HUES48 (cell line): ENCODE measurements at regions not wholly inside any gene's neighbourhood (a gene's known extent, or its start where the extent isn't known, plus 50 kb on each side); places are given as distances from the start of the nearest gene placed in this dataset.
"Not testable (repeated sequence)": the region's sequence is repeated elsewhere in the genome, so short reads cannot be mapped to it uniquely, and the experiment has no call there.

Source experiments
- H3K27ac ChIP-seq: one replicate; pipeline ENCODE4 v1.7.0; 2013; ENCODE audit warnings: low read depth, low read length, inconsistent platforms
- H3K27me3 ChIP-seq: 2 replicates; pipeline ENCODE4 v1.6.1; 2013; ENCODE audit warnings: mild to moderate bottlenecking, low read length; ENCODE audit not compliant: control insufficient read depth, insufficient read depth
- H3K36me3 ChIP-seq: 2 replicates; pipeline ENCODE4 v1.6.1; 2013; ENCODE audit warnings: low read length; ENCODE audit not compliant: control insufficient read depth, insufficient read depth
- H3K4me1 ChIP-seq: 2 replicates; pipeline ENCODE4 v1.6.1; 2013; ENCODE audit warnings: mild to moderate bottlenecking, low read length; ENCODE audit not compliant: control insufficient read depth, insufficient read depth
- H3K4me3 ChIP-seq: 2 replicates; pipeline ENCODE4 v1.5.1; 2013; ENCODE audit warnings: mild to moderate bottlenecking, low read depth, low read length
- H3K9ac ChIP-seq: 2 replicates; pipeline ENCODE4 v1.6.1; 2013; ENCODE audit warnings: mild to moderate bottlenecking, low read depth, low read length, moderate library complexity
- H3K9me3 ChIP-seq: 2 replicates; pipeline ENCODE4 v1.6.1; 2013; ENCODE audit warnings: low read length; ENCODE audit not compliant: control insufficient read depth, insufficient read depth

DNA sequence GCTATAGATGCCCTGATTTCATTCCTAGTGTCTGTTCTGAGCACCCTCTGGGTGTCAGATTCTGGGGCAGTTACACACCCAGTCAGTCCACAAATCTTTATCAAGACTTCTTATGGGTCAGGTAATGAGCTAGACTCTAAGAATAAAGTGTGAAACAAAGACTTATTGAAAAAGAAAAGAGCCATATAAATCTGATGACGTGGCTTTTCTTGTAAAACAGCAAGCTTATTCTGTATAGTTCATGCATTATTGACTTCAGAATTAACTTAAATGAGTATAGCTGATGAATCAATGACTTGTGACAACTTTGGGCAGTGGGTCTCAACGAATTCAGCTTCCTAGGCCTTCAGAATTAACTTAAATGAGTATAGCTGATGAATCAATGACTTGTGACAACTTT, 1527.5 kb downstream of the TBC1D22A start:
- H3K27me3 ChIP-seq, H3K27ac ChIP-seq, H3K9me3 ChIP-seq, H3K9ac ChIP-seq, H3K36me3 ChIP-seq, H3K4me3 ChIP-seq, H3K4me1 ChIP-seq: not testable (repeated sequence)

DNA sequence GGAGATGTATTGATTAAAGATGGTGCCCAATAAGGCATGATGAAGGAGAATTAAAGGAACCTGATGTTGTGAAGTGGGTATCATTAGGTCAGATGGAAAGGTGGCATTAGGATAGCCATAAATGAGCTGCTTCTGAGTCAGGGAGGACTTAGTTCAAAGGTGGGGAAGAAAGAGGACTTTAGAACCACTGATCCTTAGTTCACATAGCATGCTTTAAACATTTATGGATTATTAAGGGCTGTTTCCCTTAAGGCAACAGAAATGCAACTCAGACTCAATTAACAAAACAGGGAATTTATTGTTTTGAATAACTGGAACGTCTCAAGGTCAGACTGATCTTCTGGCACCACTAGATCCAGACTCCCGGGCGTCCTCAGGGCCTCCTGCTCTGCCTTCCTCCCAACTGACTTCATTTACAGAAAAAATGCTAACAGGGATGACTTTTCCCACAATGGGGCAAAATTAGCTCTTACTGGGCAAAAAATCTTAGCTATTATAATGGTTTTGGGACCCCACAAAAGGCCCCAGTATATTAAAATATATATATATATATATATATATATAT, 1526.0 kb downstream of the TBC1D22A start:
- Histone ChIP-seq H3K9me3 (0 out of 2 replicates have a peak, but pooled peaks cover 2% of the 10 kb centered on the region), H3K4me1 (no peaks in the 10 kb centered on the region), H3K4me3 (no peak overlapping the region), H3K27me3 (no peaks in the 10 kb centered on the region), H3K36me3 (no peaks in the 10 kb centered on the region), H3K9ac (no peak overlapping the region), H3K27ac (no peak overlapping the region)

DNA sequence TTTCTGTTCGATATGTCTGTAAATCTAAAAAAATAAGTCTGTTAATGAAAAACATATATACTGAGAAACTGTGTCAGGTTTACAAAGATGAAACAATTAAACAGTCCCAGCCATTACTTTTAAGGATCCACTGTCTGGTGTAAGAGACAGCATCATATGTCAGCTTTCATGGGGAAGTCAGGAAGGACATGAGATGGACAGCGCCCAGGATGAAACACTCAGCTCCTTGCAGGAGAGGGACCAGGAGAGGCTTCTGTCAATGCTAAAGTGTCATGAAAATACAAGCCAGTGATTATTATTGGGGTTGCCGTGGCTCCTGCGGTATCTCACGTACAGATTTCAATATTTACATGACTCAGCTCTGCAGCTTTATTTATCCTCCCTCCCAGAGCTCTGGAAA, 1524.6 kb downstream of the TBC1D22A start:
- Histone ChIP-seq H3K27me3 (no peaks in the 10 kb centered on the region), H3K4me1 (no peaks in the 10 kb centered on the region), H3K4me3 (no peak overlapping the region), H3K27ac (no peak overlapping the region), H3K9ac (no peak overlapping the region), H3K36me3 (no peaks in the 10 kb centered on the region), H3K9me3 (0 out of 2 replicates have a peak, but pooled peaks cover 2% of the 10 kb centered on the region)

DNA sequence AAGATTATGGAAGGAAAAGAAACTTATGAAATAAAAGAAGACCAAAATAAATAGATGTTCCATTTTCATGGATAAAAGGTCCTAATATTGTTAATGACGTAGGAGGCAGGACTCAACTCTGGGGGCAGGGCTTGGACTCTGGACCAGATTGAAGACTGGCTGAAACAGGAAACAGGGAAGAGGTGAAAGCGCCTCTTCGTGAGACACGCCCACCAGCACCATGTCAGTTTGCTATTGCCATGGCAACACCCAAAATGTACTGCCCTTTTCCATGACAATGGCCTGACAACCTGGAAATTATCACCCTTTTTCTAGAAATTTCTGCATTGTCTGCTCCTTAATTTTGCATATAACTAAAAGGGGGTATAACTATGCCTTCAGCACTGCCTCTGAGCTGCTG, 1522.2 kb downstream of the TBC1D22A start:
- Histone ChIP-seq H3K36me3 (no peaks in the 10 kb centered on the region), H3K9me3 (0 out of 2 replicates have a peak, but pooled peaks cover 2% of the 10 kb centered on the region), H3K4me3 (no peak overlapping the region), H3K27ac (no peak overlapping the region), H3K9ac (no peak overlapping the region), H3K27me3 (no peaks in the 10 kb centered on the region), H3K4me1 (no peaks in the 10 kb centered on the region)

DNA sequence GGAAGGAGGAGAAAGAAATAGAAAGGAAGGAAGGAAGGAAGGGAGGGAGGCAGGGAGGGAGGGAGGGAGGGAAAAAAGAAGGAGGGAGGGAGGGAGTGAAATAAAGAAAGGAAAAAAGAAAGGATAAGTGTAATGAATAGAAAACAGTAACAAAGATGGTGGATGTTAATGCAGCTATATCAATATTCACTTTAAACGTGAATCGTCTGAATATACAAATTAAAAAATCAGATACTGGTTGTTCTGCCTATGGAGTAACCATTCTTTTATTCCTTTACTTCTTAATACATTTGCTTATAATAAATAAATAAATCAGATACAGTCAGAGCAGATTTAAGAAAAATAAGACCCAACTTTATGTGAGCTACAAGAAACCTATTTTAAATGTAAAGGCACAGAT, 1520.4 kb downstream of the TBC1D22A start:
- no peaks in the 10 kb centered on the region for H3K27me3 ChIP-seq
- H3K36me3 ChIP-seq: no peaks in the 10 kb centered on the region
- peaks cover 12% of the 10 kb centered on the region; the same call in 1 of the 2 replicates for H3K4me1 ChIP-seq
- 0 out of 2 replicates have a peak, but pooled peaks cover 2% of the 10 kb centered on the region for H3K9me3 ChIP-seq
- H3K9ac ChIP-seq: no peak overlapping the region
- H3K27ac ChIP-seq: no peak overlapping the region
- no peak overlapping the region for H3K4me3 ChIP-seq

DNA sequence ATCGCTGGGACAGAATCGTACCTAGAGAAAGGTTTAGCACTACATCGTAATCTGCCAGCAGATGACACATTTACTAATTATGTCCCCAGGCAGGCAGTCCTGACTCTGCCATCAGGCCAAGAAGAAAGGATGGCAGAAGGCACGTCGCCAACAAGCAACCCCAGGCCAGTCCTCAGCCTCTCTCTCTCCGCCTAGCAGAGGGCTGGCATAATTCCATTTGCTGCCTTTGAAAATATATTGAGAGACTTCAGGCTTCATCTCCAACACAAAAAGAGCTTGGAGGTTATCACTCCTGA, 1517.0 kb downstream of the TBC1D22A start:
- Histone ChIP-seq H3K4me3 (no peak overlapping the region), H3K9ac (no peak overlapping the region), H3K27me3 (no peaks in the 10 kb centered on the region), H3K36me3 (no peaks in the 10 kb centered on the region), H3K9me3 (0 out of 2 replicates have a peak, but pooled peaks cover 2% of the 10 kb centered on the region), H3K27ac (no peak overlapping the region), H3K4me1 (peaks cover 12% of the 10 kb centered on the region; the same call in 1 of the 2 replicates)

DNA sequence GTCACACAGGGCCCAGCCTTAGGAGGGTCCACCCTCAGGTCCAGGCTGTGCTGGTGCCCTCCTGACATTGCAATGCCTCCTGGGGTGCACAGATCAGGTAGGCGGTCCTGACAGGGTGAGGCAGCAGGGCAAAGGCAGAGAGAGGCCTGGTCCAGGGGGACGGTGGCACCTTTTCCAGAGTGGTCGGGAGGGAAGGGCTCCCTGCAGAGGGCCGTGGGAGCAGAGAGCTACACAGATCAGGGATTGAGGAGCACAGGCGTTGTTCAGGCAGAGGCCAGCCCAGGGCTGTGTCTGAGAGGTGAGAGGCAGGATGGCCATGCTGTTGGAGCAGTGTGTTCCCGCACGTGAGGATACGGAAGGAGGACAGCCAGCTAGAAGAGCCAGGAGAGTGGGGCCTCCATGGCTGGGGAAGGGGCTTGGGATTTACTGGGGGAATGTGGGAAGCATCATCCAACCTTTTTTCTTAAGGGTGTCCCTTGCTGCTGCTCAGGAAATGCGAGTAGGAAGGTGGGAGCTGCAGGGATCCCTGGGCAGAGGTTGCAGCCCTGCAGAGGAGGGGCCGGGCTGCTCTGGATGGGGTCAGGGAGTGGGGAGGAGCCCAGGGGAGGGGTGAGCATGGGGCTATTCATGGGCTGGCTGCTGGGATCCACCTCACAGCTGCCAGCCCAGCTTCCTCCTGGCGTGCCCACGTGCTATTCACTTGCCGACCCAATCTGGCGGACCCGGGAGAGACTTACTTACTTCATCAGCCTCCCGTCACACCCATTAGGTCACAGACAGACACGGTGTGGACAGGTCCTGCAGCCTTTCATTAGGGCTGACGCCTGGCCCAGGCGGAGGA, 1516.4 kb downstream of the TBC1D22A start:
- Histone ChIP-seq H3K27me3 (no peaks in the 10 kb centered on the region), H3K9ac (no peak overlapping the region), H3K36me3 (no peaks in the 10 kb centered on the region), H3K9me3 (no peaks in the 10 kb centered on the region), H3K4me3 (no peak overlapping the region), H3K27ac (no peak overlapping the region), H3K4me1 (peaks cover 12% of the 10 kb centered on the region; the same call in 1 of the 2 replicates)

DNA sequence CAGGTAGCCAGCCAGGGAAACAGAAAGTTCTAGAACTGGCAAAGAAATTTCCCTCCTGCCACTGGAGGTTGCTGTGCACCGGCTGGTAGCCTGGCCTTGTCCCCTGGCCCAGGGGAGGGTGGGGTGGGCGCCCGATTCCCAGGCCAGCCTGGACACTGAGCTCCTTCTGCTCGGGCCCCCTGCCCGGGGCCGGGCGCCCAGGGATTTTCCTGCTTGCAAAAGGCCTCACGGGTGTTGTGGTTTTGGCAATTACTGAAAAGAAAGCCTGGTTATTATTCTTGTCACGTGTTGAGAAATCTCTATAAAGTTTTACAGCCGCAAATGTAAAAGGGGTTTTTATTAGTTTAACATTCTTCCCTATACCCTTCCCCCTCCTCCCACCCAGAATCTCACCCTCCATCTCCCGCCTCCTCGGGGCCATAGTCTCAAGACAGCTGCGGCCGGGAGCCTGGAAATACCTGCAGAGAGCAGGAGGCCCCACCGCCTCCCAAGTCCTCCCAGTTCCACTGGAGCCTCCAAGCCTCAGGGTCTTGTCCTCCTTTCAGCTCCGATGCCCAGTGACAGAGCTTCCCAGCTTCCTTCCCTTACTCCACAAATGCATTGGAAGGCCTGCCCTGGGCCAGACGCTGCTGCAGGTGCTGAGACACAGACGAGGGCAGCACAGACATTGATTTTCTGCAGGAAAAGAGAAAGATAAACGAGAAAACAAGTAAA, 1515.6 kb downstream of the TBC1D22A start:
- no peak overlapping the region for H3K9ac ChIP-seq
- H3K36me3 ChIP-seq: no peaks in the 10 kb centered on the region
- H3K4me3 ChIP-seq: no peak overlapping the region
- no peak overlapping the region for H3K27ac ChIP-seq
- peaks cover 12% of the 10 kb centered on the region; the same call in 1 of the 2 replicates for H3K4me1 ChIP-seq
- no peaks in the 10 kb centered on the region for H3K27me3 ChIP-seq
- H3K9me3 ChIP-seq: no peaks in the 10 kb centered on the region

DNA sequence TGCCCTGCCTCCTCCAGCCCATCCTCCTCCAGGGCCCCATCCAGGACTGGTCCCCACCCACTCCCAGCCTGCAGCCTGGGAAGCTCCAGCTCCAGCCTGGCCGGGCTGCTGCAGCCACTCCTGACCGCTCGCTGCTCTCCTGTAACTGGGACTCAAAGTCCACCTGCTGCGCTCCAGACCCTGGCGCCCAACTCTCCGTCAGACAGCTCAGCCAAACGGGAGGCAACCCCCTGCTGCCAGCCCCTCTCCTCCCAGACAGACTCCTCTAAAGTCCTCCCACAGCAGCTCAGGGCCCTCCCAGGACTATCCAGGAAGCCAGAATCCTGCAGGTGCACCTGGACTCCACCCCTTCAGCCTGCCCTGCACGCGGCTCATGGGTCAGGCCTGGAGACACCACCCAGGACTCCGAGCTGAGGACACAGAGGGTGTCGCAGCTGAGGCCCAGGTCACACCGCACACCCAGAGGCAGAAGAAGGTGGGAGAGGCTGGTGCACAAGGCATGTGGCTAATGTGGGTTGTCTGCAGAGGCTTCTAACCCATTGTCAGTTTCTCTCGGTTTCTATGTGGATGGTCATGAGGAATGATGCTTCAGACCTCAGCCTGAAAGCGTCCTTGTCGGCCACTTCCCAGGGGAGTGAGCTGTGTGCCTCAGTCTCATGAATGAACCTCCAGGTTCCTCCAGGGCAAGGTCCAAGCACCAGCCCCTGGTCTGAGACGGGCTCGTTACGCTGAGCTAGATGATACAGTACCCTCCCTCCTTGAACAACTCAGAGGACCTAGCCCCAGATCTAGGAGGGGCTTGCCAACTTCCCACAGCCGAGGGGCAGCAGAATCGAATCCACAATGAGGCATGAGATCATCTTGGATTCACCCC, 1514.8 kb downstream of the TBC1D22A start:
- H3K4me3 ChIP-seq: no peak overlapping the region
- H3K36me3 ChIP-seq: no peaks in the 10 kb centered on the region
- H3K9ac ChIP-seq: no peak overlapping the region
- no peaks in the 10 kb centered on the region for H3K27me3 ChIP-seq
- H3K4me1 ChIP-seq: peaks cover 12% of the 10 kb centered on the region; the same call in 1 of the 2 replicates
- no peaks in the 10 kb centered on the region for H3K9me3 ChIP-seq
- H3K27ac ChIP-seq: no peak overlapping the region

DNA sequence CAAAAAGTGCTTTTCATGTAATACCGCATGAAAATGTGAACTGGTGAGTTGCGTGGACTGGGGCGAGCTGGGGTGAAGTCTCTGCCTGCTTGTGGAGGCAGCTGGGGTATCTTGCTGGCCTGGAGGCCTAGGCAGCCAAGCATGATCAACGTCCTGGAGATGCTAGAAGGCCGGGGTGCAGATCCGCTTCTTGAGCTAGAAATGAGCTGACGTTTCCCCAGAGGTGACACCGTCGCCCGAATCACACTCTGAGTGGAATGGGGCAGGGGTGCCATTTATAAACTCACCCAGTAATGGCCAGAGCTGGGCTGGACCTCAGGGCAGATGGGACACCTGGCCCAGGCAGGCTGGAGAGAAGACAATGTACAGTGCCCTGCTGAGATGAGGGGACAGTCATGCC, 1513.0 kb downstream of the TBC1D22A start:
- Histone ChIP-seq H3K27me3 (no peaks in the 10 kb centered on the region), H3K36me3 (no peaks in the 10 kb centered on the region), H3K9me3 (no peaks in the 10 kb centered on the region), H3K27ac (no peak overlapping the region), H3K9ac (no peak overlapping the region), H3K4me1 (peaks cover 12% of the 10 kb centered on the region; the same call in 1 of the 2 replicates), H3K4me3 (no peak overlapping the region)
